ENCODE measurements at regions not wholly inside any gene's neighbourhood (a gene's known extent, or its start where the extent isn't known, plus 50 kb on each side); places are given as distances from the start of the nearest gene placed in this dataset.
A peak's percentile ranks its signal among the peaks of the same experiment; 100 is the strongest.

- no peak for DNase-seq (ENCODE audit: low spot score)
Observed at GRCh38 chr10:4662576-4663161, 163.3 kb upstream of the AKR1E2 start.

GRCh38 chr10:4661511-4662255 lies 164.3 kb upstream of the AKR1E2 start:
- no peak for DNase-seq (ENCODE audit: low spot score)

GRCh38 chr10:4658777-4659176 lies 167.2 kb upstream of the AKR1E2 start:
- DNase-seq (ENCODE audit: low spot score) = no peak

- peak; percentile 21 for DNase-seq (ENCODE audit: low spot score)
Observed at GRCh38 chr10:4656576-4657194, 169.3 kb upstream of the AKR1E2 start.

- DNase-seq (ENCODE audit: low spot score) = no peak
Observed at GRCh38 chr10:4655879-4656278, 170.1 kb upstream of the AKR1E2 start.

- DNase-seq (ENCODE audit: low spot score) = no peak
Observed at GRCh38 chr10:4655406-4655805, 170.6 kb upstream of the AKR1E2 start.

- DNase-seq (ENCODE audit: low spot score) = no peak
Observed at GRCh38 chr10:4654496-4654895, 171.5 kb upstream of the AKR1E2 start.

GRCh38 chr10:4653160-4653559 lies 172.8 kb upstream of the AKR1E2 start:
- no peak for DNase-seq (ENCODE audit: low spot score)

- no peak for DNase-seq (ENCODE audit: low spot score)
Observed at GRCh38 chr10:4652111-4653010, 173.6 kb upstream of the AKR1E2 start.

GRCh38 chr10:4651404-4652037 lies 174.5 kb upstream of the AKR1E2 start:
- no peak for DNase-seq (ENCODE audit: low spot score)

GRCh38 chr10:4650582-4650981 lies 175.4 kb upstream of the AKR1E2 start:
- DNase-seq (ENCODE audit: low spot score) = peak; percentile 16

- DNase-seq (ENCODE audit: low spot score) = no peak
Observed at GRCh38 chr10:4649886-4650508, 176.0 kb upstream of the AKR1E2 start.

- no peak for DNase-seq (ENCODE audit: low spot score)
Observed at GRCh38 chr10:4649471-4649870, 176.5 kb upstream of the AKR1E2 start.

GRCh38 chr10:4648999-4649398 lies 177.0 kb upstream of the AKR1E2 start:
- no peak for DNase-seq (ENCODE audit: low spot score)

- DNase-seq (ENCODE audit: low spot score) = no peak
Observed at GRCh38 chr10:4647109-4647785, 178.8 kb upstream of the AKR1E2 start.

- DNase-seq (ENCODE audit: low spot score) = no peak
Observed at GRCh38 chr10:4646547-4646946, 179.5 kb upstream of the AKR1E2 start.

- DNase-seq (ENCODE audit: low spot score) = no peak
Observed at GRCh38 chr10:4645836-4646235, 180.2 kb upstream of the AKR1E2 start.

- DNase-seq (ENCODE audit: low spot score) = no peak
Observed at GRCh38 chr10:4643471-4643870, 182.5 kb upstream of the AKR1E2 start.

- no peak for DNase-seq (ENCODE audit: low spot score)
Observed at GRCh38 chr10:4639960-4640359, 186.0 kb upstream of the AKR1E2 start.

- DNase-seq (ENCODE audit: low spot score) = no peak
Observed at GRCh38 chr10:4638099-4638498, 187.9 kb upstream of the AKR1E2 start.

- no peak for DNase-seq (ENCODE audit: low spot score)
Observed at GRCh38 chr10:4637657-4638056, 188.3 kb upstream of the AKR1E2 start.
